DOHH2 (cell line): ENCODE measurements at regions not wholly inside any gene's neighbourhood (a gene's known extent, or its start where the extent isn't known, plus 50 kb on each side); places are given as distances from the start of the nearest gene placed in this dataset.

ENCODE experiments used
- H3F3A ChIP-seq: fragments of 200-600 bp; sonication (generic), shearing (Covaris generic); 2 replicates; pipeline ENCODE4 v1.6.0; 2016; ENCODE audit warnings: antibody characterized with exemption, mild to moderate bottlenecking; ENCODE audit not compliant: control insufficient read depth, insufficient read depth
- H3K27ac ChIP-seq: fragments of 200-600 bp; sonication (generic); 2 replicates; pipeline ENCODE4 v1.5.1; 2014; ENCODE audit warnings: low read depth, mild to moderate bottlenecking, low read length, moderate library complexity
- H3K27me3 ChIP-seq: fragments of 200-600 bp; sonication (generic); 2 replicates; pipeline ENCODE4 v1.6.1; 2014; ENCODE audit warnings: mild to moderate bottlenecking, low read length, mixed read lengths; ENCODE audit not compliant: control insufficient read depth
- H3K36me3 ChIP-seq: fragments of 200-600 bp; sonication (generic); 2 replicates; pipeline ENCODE4 v1.6.1; 2014; ENCODE audit warnings: mild to moderate bottlenecking, low read length, moderate library complexity, mixed read lengths; ENCODE audit not compliant: control insufficient read depth
- H3K4me1 ChIP-seq: fragments of 200-600 bp; sonication (generic); 2 replicates; pipeline ENCODE4 v1.6.1; 2014; ENCODE audit warnings: mild to moderate bottlenecking, low read length, mixed read lengths; ENCODE audit not compliant: control insufficient read depth
- H3K4me2 ChIP-seq: fragments of 200-600 bp; sonication (generic); 2 replicates; pipeline ENCODE4 v1.6.0; 2014; ENCODE audit warnings: mild to moderate bottlenecking, low read length, moderate library complexity
- H3K4me3 ChIP-seq: fragments of 200-600 bp; sonication (generic); 2 replicates; pipeline ENCODE4 v1.5.1; 2014; ENCODE audit warnings: mild to moderate bottlenecking, low read length, mixed read lengths
- H3K79me2 ChIP-seq: fragments of 200-600 bp; sonication (generic); 2 replicates; pipeline ENCODE4 v1.6.1; 2014; ENCODE audit warnings: mild to moderate bottlenecking, low read length, mixed read lengths; ENCODE audit not compliant: control insufficient read depth
- H3K9me2 ChIP-seq: fragments of 200-600 bp; sonication (generic); replicated peaks from 2 replicates; pipeline ENCODE4 v1.6.1; 2014; ENCODE audit warnings: mild to moderate bottlenecking, low read length, mixed read lengths; ENCODE audit not compliant: control insufficient read depth
- H3K9me3 ChIP-seq: fragments of 200-600 bp; sonication (generic); 2 replicates; pipeline ENCODE4 v1.6.1; 2014; ENCODE audit warnings: antibody characterized with exemption, low read length, mixed read lengths; ENCODE audit not compliant: control insufficient read depth, insufficient read depth
- H4K20me1 ChIP-seq: fragments of 200-600 bp; sonication (generic); 2 replicates; pipeline ENCODE4 v1.6.0; 2014; ENCODE audit warnings: low read depth, mild to moderate bottlenecking, antibody characterized with exemption, low read length, moderate library complexity; ENCODE audit not compliant: control insufficient read depth, insufficient read depth
- EZH2phosphoT487 ChIP-seq: fragments of 200-600 bp; sonication (generic); IDR thresholded peaks from 2 replicates; pipeline ENCODE4 v1.6.1; 2017; ENCODE audit warnings: borderline replicate concordance, mild to moderate bottlenecking, antibody characterized with exemption, low read length, moderate library complexity, mixed read lengths
- TF ChIP-seq, protein P1 (sequence below): fragments of 200-600 bp; sonication (generic); IDR thresholded peaks from one replicate; pipeline ENCODE4 v1.5.1; 2014; ENCODE audit warnings: antibody characterized with exemption, mild to moderate bottlenecking, low read depth, low read length; ENCODE audit not compliant: poor library complexity, severe bottlenecking

DNA sequence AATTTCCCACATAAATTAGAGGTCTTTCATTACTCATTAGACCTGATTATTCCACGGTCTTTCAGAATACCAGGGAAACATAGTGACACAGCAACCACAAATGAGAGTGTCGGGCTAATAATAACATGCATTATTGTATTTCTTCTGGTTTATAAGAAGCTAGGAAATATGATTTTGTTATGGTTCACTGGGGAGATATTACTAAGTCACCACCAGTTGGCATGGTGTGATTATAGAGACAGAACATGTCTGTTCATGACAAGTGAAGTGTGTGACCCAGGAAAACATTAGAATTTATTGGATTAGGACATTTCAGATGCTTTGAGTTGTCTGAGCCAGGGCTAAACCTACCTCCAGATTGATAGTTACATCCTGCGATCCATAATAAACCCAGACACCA is 494.4 kb downstream of the FBXO15 start:
- Histone ChIP-seq H3K27ac (no peak overlapping the region), H3K4me2 (no peak overlapping the region), H3K9me3 (no peaks in the 10 kb centered on the region), H3F3A (no peaks in the 10 kb centered on the region), H3K27me3 (no peaks in the 10 kb centered on the region), H3K9me2 (no peaks in the 10 kb centered on the region), H3K36me3 (no peaks in the 10 kb centered on the region), H3K79me2 (no peaks in the 10 kb centered on the region), H4K20me1 (no peaks in the 10 kb centered on the region), H3K4me3 (no peak overlapping the region), H3K4me1 (no peaks in the 10 kb centered on the region)
- TF ChIP-seq EZH2phosphoT487, result no peak
- TF ChIP-seq, protein P1, sequence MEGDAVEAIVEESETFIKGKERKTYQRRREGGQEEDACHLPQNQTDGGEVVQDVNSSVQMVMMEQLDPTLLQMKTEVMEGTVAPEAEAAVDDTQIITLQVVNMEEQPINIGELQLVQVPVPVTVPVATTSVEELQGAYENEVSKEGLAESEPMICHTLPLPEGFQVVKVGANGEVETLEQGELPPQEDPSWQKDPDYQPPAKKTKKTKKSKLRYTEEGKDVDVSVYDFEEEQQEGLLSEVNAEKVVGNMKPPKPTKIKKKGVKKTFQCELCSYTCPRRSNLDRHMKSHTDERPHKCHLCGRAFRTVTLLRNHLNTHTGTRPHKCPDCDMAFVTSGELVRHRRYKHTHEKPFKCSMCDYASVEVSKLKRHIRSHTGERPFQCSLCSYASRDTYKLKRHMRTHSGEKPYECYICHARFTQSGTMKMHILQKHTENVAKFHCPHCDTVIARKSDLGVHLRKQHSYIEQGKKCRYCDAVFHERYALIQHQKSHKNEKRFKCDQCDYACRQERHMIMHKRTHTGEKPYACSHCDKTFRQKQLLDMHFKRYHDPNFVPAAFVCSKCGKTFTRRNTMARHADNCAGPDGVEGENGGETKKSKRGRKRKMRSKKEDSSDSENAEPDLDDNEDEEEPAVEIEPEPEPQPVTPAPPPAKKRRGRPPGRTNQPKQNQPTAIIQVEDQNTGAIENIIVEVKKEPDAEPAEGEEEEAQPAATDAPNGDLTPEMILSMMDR, result no peak

DNA sequence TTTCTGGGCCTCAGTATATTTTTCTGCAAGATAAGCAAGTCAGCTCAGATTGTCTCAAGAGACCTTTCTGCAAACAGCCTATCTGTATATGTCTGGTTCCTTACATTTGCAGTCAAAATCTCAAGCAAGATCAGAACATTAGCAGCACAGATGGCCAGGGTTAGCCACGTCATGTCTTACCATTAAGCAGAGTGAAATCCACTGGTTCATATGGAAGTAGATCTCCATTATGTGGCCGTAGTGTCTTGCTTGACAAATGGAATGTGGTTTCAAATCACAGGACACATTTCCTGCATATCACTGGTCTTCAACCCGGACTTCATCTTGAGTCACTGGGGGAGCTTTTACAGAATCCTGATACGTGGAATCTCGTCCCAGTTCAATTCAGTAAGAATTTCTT is 500.2 kb downstream of the FBXO15 start:
- no peaks in the 10 kb centered on the region for H3F3A ChIP-seq
- H3K4me3 ChIP-seq, result no peak overlapping the region
- no peaks in the 10 kb centered on the region for H3K9me3 ChIP-seq
- no peaks in the 10 kb centered on the region for H3K27me3 ChIP-seq
- no peaks in the 10 kb centered on the region for H3K79me2 ChIP-seq
- H3K36me3 ChIP-seq, result no peaks in the 10 kb centered on the region
- no peaks in the 10 kb centered on the region for H3K9me2 ChIP-seq
- no peak overlapping the region for H3K4me2 ChIP-seq
- TF ChIP-seq, protein P1, result no peak
- no peak for TF ChIP-seq EZH2phosphoT487
- no peaks in the 10 kb centered on the region for H3K4me1 ChIP-seq
- H3K27ac ChIP-seq, result no peak overlapping the region
- no peaks in the 10 kb centered on the region for H4K20me1 ChIP-seq

DNA sequence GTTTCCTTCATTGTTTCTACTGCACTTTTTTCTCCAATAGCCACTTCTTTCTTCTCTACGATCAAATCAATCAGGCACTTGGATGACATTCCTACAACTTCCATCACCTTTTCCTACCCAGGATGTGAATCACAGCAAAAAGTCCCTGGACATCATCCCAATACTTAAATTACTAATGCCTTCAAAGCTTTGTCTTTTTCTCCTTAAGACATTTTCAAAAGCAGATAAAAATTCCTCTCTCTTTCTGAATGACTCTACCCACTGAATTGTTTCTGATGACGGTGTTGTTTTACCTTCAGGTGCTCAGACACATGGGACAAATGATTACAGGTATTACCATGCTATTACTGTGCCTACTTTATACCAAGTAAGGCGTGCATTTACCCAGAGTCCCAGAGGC is 500.9 kb downstream of the FBXO15 start:
- H3K4me1 ChIP-seq, result no peaks in the 10 kb centered on the region
- H3K4me2 ChIP-seq, result no peak overlapping the region
- H3F3A ChIP-seq, result no peaks in the 10 kb centered on the region
- no peaks in the 10 kb centered on the region for H3K27me3 ChIP-seq
- no peaks in the 10 kb centered on the region for H3K36me3 ChIP-seq
- H3K9me3 ChIP-seq, result no peaks in the 10 kb centered on the region
- H3K27ac ChIP-seq, result no peak overlapping the region
- H3K4me3 ChIP-seq, result no peak overlapping the region
- no peaks in the 10 kb centered on the region for H4K20me1 ChIP-seq
- no peak for TF ChIP-seq EZH2phosphoT487
- TF ChIP-seq, protein P1, result no peak
- H3K9me2 ChIP-seq, result no peaks in the 10 kb centered on the region
- no peaks in the 10 kb centered on the region for H3K79me2 ChIP-seq

DNA sequence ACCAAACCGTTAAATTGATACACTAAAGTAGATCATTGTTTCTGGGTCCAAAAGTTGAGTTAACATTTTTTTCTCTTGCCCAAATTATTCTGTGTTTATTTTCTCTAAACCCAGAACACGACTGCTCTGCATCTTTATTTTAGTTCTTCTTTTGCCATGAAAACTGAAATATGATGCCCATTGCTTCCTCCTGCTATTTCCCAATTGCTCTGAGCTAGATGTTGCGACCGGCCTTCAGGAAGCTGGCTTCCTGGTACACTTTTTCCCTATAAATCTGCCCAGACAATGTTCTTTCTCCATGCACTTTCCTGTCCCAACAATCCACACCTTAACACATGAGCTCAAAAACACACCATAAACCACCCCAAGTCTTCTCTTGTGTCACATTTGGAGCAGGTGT is 501.4 kb downstream of the FBXO15 start:
- TF ChIP-seq, protein P1, result no peak
- no peak for TF ChIP-seq EZH2phosphoT487
- H3K9me2 ChIP-seq, result no peaks in the 10 kb centered on the region
- no peaks in the 10 kb centered on the region for H3K36me3 ChIP-seq
- H3K9me3 ChIP-seq, result no peaks in the 10 kb centered on the region
- no peak overlapping the region for H3K4me2 ChIP-seq
- H3K79me2 ChIP-seq, result no peaks in the 10 kb centered on the region
- H3K27me3 ChIP-seq, result no peaks in the 10 kb centered on the region
- no peaks in the 10 kb centered on the region for H3F3A ChIP-seq
- no peak overlapping the region for H3K4me3 ChIP-seq
- H4K20me1 ChIP-seq, result no peaks in the 10 kb centered on the region
- no peak overlapping the region for H3K27ac ChIP-seq
- no peaks in the 10 kb centered on the region for H3K4me1 ChIP-seq
